ENCODE measurements at regions not wholly inside any gene's neighbourhood (a gene's known extent, or its start where the extent isn't known, plus 50 kb on each side); places are given as distances from the start of the nearest gene placed in this dataset.
"Not testable (repeated sequence)": the region's sequence is repeated elsewhere in the genome, so short reads cannot be mapped to it uniquely, and the experiment has no call there.

- H3K36me3 Mint-ChIP-seq (ENCODE audit: low read depth); POLR2A ChIA-PET; CTCF ChIA-PET; H3K27me3 Mint-ChIP-seq (ENCODE audit: low read depth); H3K27ac Mint-ChIP-seq; H3K4me1 Mint-ChIP-seq (ENCODE audit: low read depth); H3K9me3 Mint-ChIP-seq (ENCODE audit: insufficient read depth); ATAC-seq; H3K4me3 Mint-ChIP-seq; DNase-seq: not testable (repeated sequence)
Measured at GRCh38 chrX:149420566-149420965, 84.5 kb downstream of the IDS start.

- Mint-ChIP-seq H3K4me3 (no peak overlapping the region), H3K27me3 (ENCODE audit: low read depth) (no peaks in the 10 kb centered on the region), H3K4me1 (ENCODE audit: low read depth) (no peaks in the 10 kb centered on the region), H3K27ac (no peak overlapping the region), H3K36me3 (ENCODE audit: low read depth) (no peaks in the 10 kb centered on the region), H3K9me3 (ENCODE audit: insufficient read depth) (no peaks in the 10 kb centered on the region)
- ATAC-seq (no peak), DNase-seq (no peak)
- ChIA-PET CTCF (no interaction called here), POLR2A (no interaction called here)
Measured at GRCh38 chrX:149398027-149398426, 107.1 kb downstream of the IDS start.

GRCh38 chrX:149392921-149393320 lies 112.2 kb downstream of the IDS start:
- POLR2A ChIA-PET = no interaction called here
- no peak for DNase-seq
- no peaks in the 10 kb centered on the region for H3K36me3 Mint-ChIP-seq (ENCODE audit: low read depth)
- no peaks in the 10 kb centered on the region for H3K4me1 Mint-ChIP-seq (ENCODE audit: low read depth)
- no peak for ATAC-seq
- no peaks in the 10 kb centered on the region for H3K9me3 Mint-ChIP-seq (ENCODE audit: insufficient read depth)
- CTCF ChIA-PET = no interaction called here
- no peaks in the 10 kb centered on the region for H3K27me3 Mint-ChIP-seq (ENCODE audit: low read depth)
- no peak overlapping the region for H3K27ac Mint-ChIP-seq
- H3K4me3 Mint-ChIP-seq = no peak overlapping the region

GRCh38 chrX:149383852-149384251 lies 121.3 kb downstream of the IDS start:
- CTCF ChIA-PET = no interaction called here
- no peak overlapping the region for H3K4me3 Mint-ChIP-seq
- ATAC-seq (no peak), DNase-seq (no peak)
- no peaks in the 10 kb centered on the region for H3K4me1 Mint-ChIP-seq (ENCODE audit: low read depth)
- POLR2A ChIA-PET = no interaction called here
- H3K36me3 Mint-ChIP-seq (ENCODE audit: low read depth) = no peaks in the 10 kb centered on the region
- H3K27ac Mint-ChIP-seq = no peak overlapping the region
- no peaks in the 10 kb centered on the region for H3K9me3 Mint-ChIP-seq (ENCODE audit: insufficient read depth)
- H3K27me3 Mint-ChIP-seq (ENCODE audit: low read depth) = no peaks in the 10 kb centered on the region

GRCh38 chrX:149374751-149375150 lies 130.4 kb downstream of the IDS start:
- no peaks in the 10 kb centered on the region for H3K36me3 Mint-ChIP-seq (ENCODE audit: low read depth)
- H3K27me3 Mint-ChIP-seq (ENCODE audit: low read depth) = no peaks in the 10 kb centered on the region
- no peak overlapping the region for H3K4me3 Mint-ChIP-seq
- H3K9me3 Mint-ChIP-seq (ENCODE audit: insufficient read depth) = no peaks in the 10 kb centered on the region
- no peaks in the 10 kb centered on the region for H3K4me1 Mint-ChIP-seq (ENCODE audit: low read depth)
- CTCF ChIA-PET = no interaction called here
- H3K27ac Mint-ChIP-seq = no peak overlapping the region
- no peak for ATAC-seq
- POLR2A ChIA-PET = no interaction called here
- no peak for DNase-seq

- ChIA-PET POLR2A (no interaction called here), CTCF (no interaction called here)
- DNase-seq = no peak
- Mint-ChIP-seq H3K27me3 (ENCODE audit: low read depth) (no peaks in the 10 kb centered on the region), H3K9me3 (ENCODE audit: insufficient read depth) (no peaks in the 10 kb centered on the region), H3K4me1 (ENCODE audit: low read depth) (no peaks in the 10 kb centered on the region), H3K36me3 (ENCODE audit: low read depth) (no peaks in the 10 kb centered on the region), H3K27ac (no peak overlapping the region), H3K4me3 (no peak overlapping the region)
- no peak for ATAC-seq
Measured at GRCh38 chrX:149372866-149373265, 132.2 kb downstream of the IDS start.

GRCh38 chrX:149371986-149372385 lies 133.1 kb downstream of the IDS start:
- Mint-ChIP-seq H3K36me3 (ENCODE audit: low read depth) (no peaks in the 10 kb centered on the region), H3K27me3 (ENCODE audit: low read depth) (no peaks in the 10 kb centered on the region), H3K4me3 (no peak overlapping the region), H3K4me1 (ENCODE audit: low read depth) (no peaks in the 10 kb centered on the region), H3K27ac (no peak overlapping the region), H3K9me3 (ENCODE audit: insufficient read depth) (no peaks in the 10 kb centered on the region)
- no peak for DNase-seq
- CTCF ChIA-PET = no interaction called here
- no peak for ATAC-seq
- POLR2A ChIA-PET = no interaction called here

GRCh38 chrX:149370097-149370496 lies 135.0 kb downstream of the IDS start:
- POLR2A ChIA-PET = no interaction called here
- Mint-ChIP-seq H3K4me3 (no peak overlapping the region), H3K9me3 (ENCODE audit: insufficient read depth) (no peaks in the 10 kb centered on the region), H3K27me3 (ENCODE audit: low read depth) (no peaks in the 10 kb centered on the region), H3K27ac (no peak overlapping the region), H3K36me3 (ENCODE audit: low read depth) (no peaks in the 10 kb centered on the region), H3K4me1 (ENCODE audit: low read depth) (no peaks in the 10 kb centered on the region)
- ATAC-seq (no peak), DNase-seq (no peak)
- CTCF ChIA-PET = no interaction called here

- ChIA-PET POLR2A (no interaction called here), CTCF (no interaction called here)
- Mint-ChIP-seq H3K4me1 (ENCODE audit: low read depth) (no peaks in the 10 kb centered on the region), H3K9me3 (ENCODE audit: insufficient read depth) (no peaks in the 10 kb centered on the region), H3K27ac (no peak overlapping the region), H3K4me3 (no peak overlapping the region), H3K27me3 (ENCODE audit: low read depth) (peaks cover 2% of the 10 kb centered on the region), H3K36me3 (ENCODE audit: low read depth) (no peaks in the 10 kb centered on the region)
- DNase-seq = no peak
- no peak for ATAC-seq
Measured at GRCh38 chrX:149365552-149365951, 139.6 kb downstream of the IDS start.

- Mint-ChIP-seq H3K9me3 (ENCODE audit: insufficient read depth) (no peaks in the 10 kb centered on the region), H3K27me3 (ENCODE audit: low read depth) (peaks cover 2% of the 10 kb centered on the region), H3K4me1 (ENCODE audit: low read depth) (no peaks in the 10 kb centered on the region), H3K36me3 (ENCODE audit: low read depth) (no peaks in the 10 kb centered on the region), H3K27ac (no peak overlapping the region), H3K4me3 (no peak overlapping the region)
- ChIA-PET CTCF (no interaction called here), POLR2A (no interaction called here)
- ATAC-seq (no peak), DNase-seq (no peak)
Measured at GRCh38 chrX:149365061-149365460, 140.0 kb downstream of the IDS start.

- no peak overlapping the region for H3K27ac Mint-ChIP-seq
- POLR2A ChIA-PET = no interaction called here
- ATAC-seq = no peak
- H3K4me1 Mint-ChIP-seq (ENCODE audit: low read depth) = no peaks in the 10 kb centered on the region
- H3K27me3 Mint-ChIP-seq (ENCODE audit: low read depth) = peaks cover 2% of the 10 kb centered on the region
- no peak for DNase-seq
- CTCF ChIA-PET = no interaction called here
- H3K36me3 Mint-ChIP-seq (ENCODE audit: low read depth) = no peaks in the 10 kb centered on the region
- H3K9me3 Mint-ChIP-seq (ENCODE audit: insufficient read depth) = no peaks in the 10 kb centered on the region
- H3K4me3 Mint-ChIP-seq = no peak overlapping the region
Measured at GRCh38 chrX:149363965-149364364, 141.1 kb downstream of the IDS start.

GRCh38 chrX:149346306-149346705 lies 158.8 kb downstream of the IDS start:
- ChIA-PET CTCF (no interaction called here), POLR2A (no interaction called here)
- Mint-ChIP-seq H3K27ac (no peak overlapping the region), H3K36me3 (ENCODE audit: low read depth) (no peaks in the 10 kb centered on the region), H3K27me3 (ENCODE audit: low read depth) (no peaks in the 10 kb centered on the region), H3K9me3 (ENCODE audit: insufficient read depth) (no peaks in the 10 kb centered on the region), H3K4me1 (ENCODE audit: low read depth) (no peaks in the 10 kb centered on the region), H3K4me3 (no peak overlapping the region)
- no peak for ATAC-seq
- DNase-seq = no peak

- DNase-seq (no peak), ATAC-seq (no peak)
- Mint-ChIP-seq H3K4me3 (no peak overlapping the region), H3K9me3 (ENCODE audit: insufficient read depth) (no peaks in the 10 kb centered on the region), H3K27ac (no peak overlapping the region), H3K4me1 (ENCODE audit: low read depth) (no peaks in the 10 kb centered on the region), H3K27me3 (ENCODE audit: low read depth) (no peaks in the 10 kb centered on the region), H3K36me3 (ENCODE audit: low read depth) (no peaks in the 10 kb centered on the region)
- CTCF ChIA-PET = no interaction called here
- POLR2A ChIA-PET = no interaction called here
Measured at GRCh38 chrX:149322316-149322715, 182.8 kb downstream of the IDS start.
